GM12891 (cell line): ENCODE measurements at regions not wholly inside any gene's neighbourhood (a gene's known extent, or its start where the extent isn't known, plus 50 kb on each side); places are given as distances from the start of the nearest gene placed in this dataset.

Source experiments
- PAX5 ChIP-seq: IDR thresholded peaks from 2 replicates; pipeline ENCODE4 v1.6.1; 2011; ENCODE audit warnings: low read length, moderate library complexity, mild to moderate bottlenecking; ENCODE audit not compliant: insufficient read depth, severe bottlenecking
- POLR2A ChIP-seq: IDR thresholded peaks from 2 replicates; pipeline ENCODE4 v1.6.1; 2011; ENCODE audit warnings: low read depth, low read length, control low read depth
- POLR2AphosphoS5 ChIP-seq: IDR thresholded peaks from 2 replicates; pipeline ENCODE4 v1.6.1; 2011; ENCODE audit warnings: low read depth, low read length, control low read depth
- POU2F2 ChIP-seq: IDR thresholded peaks from 2 replicates; pipeline ENCODE4 v1.6.1; 2011; ENCODE audit warnings: low read depth, mild to moderate bottlenecking, control low read depth, low read length, moderate library complexity
- SPI1 ChIP-seq: IDR thresholded peaks from 2 replicates; pipeline ENCODE4 v1.6.1; 2011; ENCODE audit warnings: low read depth, low read length, control low read depth
- TAF1 ChIP-seq: IDR thresholded peaks from 2 replicates; pipeline ENCODE4 v1.6.1; 2011; ENCODE audit warnings: low read depth, low read length, control low read depth

GRCh38 chr2:144812288-144812687 is 292.4 kb upstream of the ZEB2 start:
- no peak for TF ChIP-seq POLR2A
- TF ChIP-seq POLR2AphosphoS5: no peak
- no peak for TF ChIP-seq PAX5
- TF ChIP-seq TAF1: no peak
- no peak for TF ChIP-seq SPI1
- TF ChIP-seq POU2F2: no peak
